Stomach (tissue), 4 donors: ENCODE measurements at regions not wholly inside any gene's neighbourhood (a gene's known extent, or its start where the extent isn't known, plus 50 kb on each side); places are given as distances from the start of the nearest gene placed in this dataset.
"Not testable (repeated sequence)": the region's sequence is repeated elsewhere in the genome, so short reads cannot be mapped to it uniquely, and the experiment has no call there.

Source experiments
- CTCF ChIP-seq, 7 experiments: fragments of 450-650 bp in 4 of 7; fragments of 200-600 bp in 3 of 7; sonication (generic) in 3 of 7; IDR thresholded peaks; one replicate each; pipeline ENCODE4 v1.5.1; 2016 to 2019; ENCODE audit warnings: antibody characterized with exemption in 7 of 7, control low read depth in 2 of 7, mild to moderate bottlenecking in 1 of 7
- POLR2A ChIP-seq, 4 donors: fragments of 450-650 bp; IDR thresholded peaks; one replicate each; pipeline ENCODE4 v1.6.1; 2016; ENCODE audit warnings: antibody characterized with exemption in 4 of 4, control low read depth in 2 of 4, mild to moderate bottlenecking in 1 of 4, moderate library complexity in 1 of 4
- POLR2AphosphoS5 ChIP-seq, 3 donors: sonication (generic); formaldehyde crosslinking; IDR thresholded peaks; one replicate each; pipeline ENCODE4 v1.6.1; 2016; ENCODE audit warnings: antibody characterized with exemption in 3 of 3

GRCh38 chr10:46154683-46155082, 108.6 kb upstream of the MSMB start:
- TF ChIP-seq POLR2AphosphoS5, CTCF, POLR2A (IDR thresholded peaks at IDR 0.05): not testable (repeated sequence)
